GM12891 (cell line): ENCODE measurements at regions not wholly inside any gene's neighbourhood (a gene's known extent, or its start where the extent isn't known, plus 50 kb on each side); places are given as distances from the start of the nearest gene placed in this dataset.
"Not testable (repeated sequence)": the region's sequence is repeated elsewhere in the genome, so short reads cannot be mapped to it uniquely, and the experiment has no call there.

Source experiments
- DNase-seq: peaks from one replicate; pipeline ENCODE4 v3.0.0; 2011; ENCODE audit warnings: low spot score; ENCODE audit not compliant: insufficient read length
- FAIRE-seq: peaks from 2 replicates; lab custom pipeline; 2011; peaks lifted over from hg19 to GRCh38; lab: Jason Lieb, UNC
- PAX5 ChIP-seq: IDR thresholded peaks from 2 replicates; pipeline ENCODE4 v1.6.1; 2011; ENCODE audit warnings: low read length, moderate library complexity, mild to moderate bottlenecking; ENCODE audit not compliant: insufficient read depth, severe bottlenecking
- POLR2A ChIP-seq: IDR thresholded peaks from 2 replicates; pipeline ENCODE4 v1.6.1; 2011; ENCODE audit warnings: low read depth, low read length, control low read depth
- POLR2AphosphoS5 ChIP-seq: IDR thresholded peaks from 2 replicates; pipeline ENCODE4 v1.6.1; 2011; ENCODE audit warnings: low read depth, low read length, control low read depth
- POU2F2 ChIP-seq: IDR thresholded peaks from 2 replicates; pipeline ENCODE4 v1.6.1; 2011; ENCODE audit warnings: low read depth, mild to moderate bottlenecking, control low read depth, low read length, moderate library complexity
- SPI1 ChIP-seq: IDR thresholded peaks from 2 replicates; pipeline ENCODE4 v1.6.1; 2011; ENCODE audit warnings: low read depth, low read length, control low read depth
- TAF1 ChIP-seq: IDR thresholded peaks from 2 replicates; pipeline ENCODE4 v1.6.1; 2011; ENCODE audit warnings: low read depth, low read length, control low read depth

DNA sequence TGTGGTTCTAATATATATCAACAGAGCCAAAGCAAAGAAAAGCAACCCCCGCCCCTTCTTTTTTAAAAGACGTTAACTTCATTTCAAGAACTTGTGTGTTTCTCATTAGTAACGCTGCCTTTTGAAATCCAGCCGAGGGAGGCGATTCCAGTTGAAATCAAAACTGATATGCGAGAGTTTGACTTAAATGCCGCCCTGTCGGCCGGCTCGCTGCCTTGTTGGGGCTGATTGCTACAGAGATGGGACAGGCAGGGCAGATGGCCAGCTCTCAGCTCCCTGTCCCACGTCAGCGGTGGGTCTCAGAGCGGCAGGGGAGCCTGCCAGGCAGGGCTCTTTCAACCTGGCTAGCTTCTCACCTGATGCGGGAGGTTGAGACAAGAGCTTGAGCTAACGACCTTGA, 51.9 kb upstream of the ALX4 start:
- TF ChIP-seq POLR2A, result no peak
- TF ChIP-seq TAF1, result no peak
- no peak for TF ChIP-seq POU2F2
- no peak for TF ChIP-seq PAX5
- TF ChIP-seq SPI1, result no peak
- TF ChIP-seq POLR2AphosphoS5, result no peak
- DNase-seq, result no peak
- FAIRE-seq, result no peak

DNA sequence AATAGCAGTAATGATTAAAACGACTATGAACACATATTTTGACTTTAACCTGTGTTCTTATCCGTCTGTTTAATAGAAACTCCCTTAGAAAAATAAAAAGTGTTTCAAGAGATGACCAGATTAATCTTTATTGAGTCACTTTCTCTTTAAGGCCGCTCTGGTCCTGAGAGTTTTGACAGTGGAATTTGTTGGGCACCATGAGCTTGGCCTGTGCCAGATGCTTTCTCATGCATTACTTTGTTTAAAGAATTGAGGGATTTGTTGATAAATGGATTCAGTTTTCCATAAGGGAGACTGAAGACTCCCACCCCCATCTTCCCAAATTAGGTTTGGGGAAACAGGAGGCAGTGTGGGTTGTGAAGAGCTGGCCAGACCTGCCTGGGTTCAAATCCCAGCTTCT, 53.2 kb upstream of the ALX4 start:
- TF ChIP-seq PAX5 (no peak), POLR2A (no peak), POLR2AphosphoS5 (no peak), TAF1 (no peak), POU2F2 (no peak), SPI1 (no peak)
- FAIRE-seq, result no peak
- DNase-seq, result no peak

DNA sequence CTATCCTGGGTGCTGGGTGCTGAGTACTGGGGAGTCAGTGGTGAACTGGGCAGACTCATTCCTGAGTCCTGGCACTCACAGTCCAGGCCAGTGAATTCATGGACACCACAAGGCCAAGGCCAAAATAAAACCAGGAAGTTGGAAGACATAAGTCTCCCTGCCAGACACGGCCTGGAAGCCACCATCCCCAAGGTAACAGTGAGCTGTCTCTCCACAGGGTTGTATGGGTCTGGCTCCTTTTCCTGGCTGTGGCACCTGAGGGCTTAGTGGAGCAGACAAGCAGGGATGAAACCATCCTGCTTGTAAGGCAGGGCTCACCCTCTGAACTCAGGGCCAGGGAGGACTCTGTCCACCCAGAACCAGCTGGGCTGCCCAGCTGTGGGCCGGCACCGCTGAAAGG, 54.7 kb upstream of the ALX4 start:
- no peak for TF ChIP-seq POLR2A
- TF ChIP-seq TAF1, result no peak
- no peak for TF ChIP-seq SPI1
- TF ChIP-seq POLR2AphosphoS5, result no peak
- TF ChIP-seq PAX5, result no peak
- TF ChIP-seq POU2F2, result no peak
- FAIRE-seq (no peak), DNase-seq (no peak)

DNA sequence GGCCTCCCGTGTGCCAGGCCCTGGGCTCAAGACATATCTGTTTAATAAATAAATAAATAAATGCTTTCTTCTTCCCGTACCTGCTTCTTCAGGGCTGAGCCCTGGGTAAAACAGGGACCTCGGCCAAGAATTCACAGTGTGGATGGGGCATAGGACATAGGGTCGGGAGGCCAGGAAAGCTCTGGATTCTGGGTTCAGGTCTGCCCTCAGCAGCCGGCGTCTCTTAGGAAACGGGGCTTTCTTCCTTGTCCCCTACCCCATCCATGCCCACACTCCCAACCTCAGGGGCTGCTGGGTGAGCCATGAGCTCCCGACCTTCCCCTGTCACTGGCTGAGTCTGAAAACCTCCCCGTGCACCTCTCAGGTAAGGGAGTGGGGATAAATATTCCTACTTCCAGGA, 55.7 kb upstream of the ALX4 start:
- no peak for DNase-seq
- no peak for FAIRE-seq
- TF ChIP-seq SPI1, result no peak
- no peak for TF ChIP-seq POU2F2
- TF ChIP-seq POLR2AphosphoS5, result no peak
- TF ChIP-seq PAX5, result no peak
- no peak for TF ChIP-seq POLR2A
- no peak for TF ChIP-seq TAF1

DNA sequence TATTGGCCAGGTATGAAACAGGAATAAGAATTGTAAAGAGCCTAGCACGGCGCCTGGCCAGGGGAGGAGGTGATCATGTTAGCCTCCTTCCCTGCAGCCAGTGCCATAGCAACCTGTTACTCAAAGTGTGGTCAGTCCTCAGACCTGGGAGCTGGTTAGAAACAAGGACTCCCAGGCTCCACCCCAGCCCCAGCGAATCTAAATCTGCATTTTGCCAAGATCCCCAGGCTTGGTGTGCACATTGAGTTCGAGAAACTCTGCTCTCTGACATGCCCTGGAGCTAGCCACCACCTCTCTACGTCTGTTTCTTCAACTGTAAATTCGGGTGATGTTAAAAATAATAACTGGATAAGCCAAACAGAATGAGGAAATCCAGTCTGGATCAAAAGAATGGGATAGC, 56.1 kb upstream of the ALX4 start:
- no peak for TF ChIP-seq PAX5
- no peak for TF ChIP-seq POLR2A
- TF ChIP-seq POU2F2, result no peak
- TF ChIP-seq SPI1, result no peak
- no peak for FAIRE-seq
- no peak for DNase-seq

DNA sequence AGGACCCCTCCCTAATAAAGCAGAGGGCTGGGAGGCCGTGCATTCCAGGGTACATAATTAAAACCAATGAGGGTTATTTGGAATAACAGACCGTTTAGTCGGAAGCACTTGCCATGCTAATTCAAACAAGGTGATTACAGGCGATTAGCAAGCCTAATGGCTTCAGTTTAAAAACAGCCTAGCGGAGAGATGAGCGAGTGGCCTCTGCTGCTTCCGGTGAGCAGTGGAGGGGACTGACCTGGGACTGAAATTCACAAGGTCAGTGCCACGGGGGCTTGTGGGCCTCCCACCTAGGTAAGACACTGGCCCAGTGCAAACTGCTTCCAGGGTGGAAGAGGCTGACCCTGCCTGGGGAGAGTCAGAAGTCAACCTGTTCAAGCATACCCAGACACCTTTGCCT, 56.8 kb upstream of the ALX4 start:
- no peak for TF ChIP-seq TAF1
- TF ChIP-seq PAX5, result no peak
- no peak for TF ChIP-seq POU2F2
- no peak for TF ChIP-seq POLR2AphosphoS5
- TF ChIP-seq SPI1, result no peak
- no peak for TF ChIP-seq POLR2A
- no peak for DNase-seq
- FAIRE-seq, result no peak

DNA sequence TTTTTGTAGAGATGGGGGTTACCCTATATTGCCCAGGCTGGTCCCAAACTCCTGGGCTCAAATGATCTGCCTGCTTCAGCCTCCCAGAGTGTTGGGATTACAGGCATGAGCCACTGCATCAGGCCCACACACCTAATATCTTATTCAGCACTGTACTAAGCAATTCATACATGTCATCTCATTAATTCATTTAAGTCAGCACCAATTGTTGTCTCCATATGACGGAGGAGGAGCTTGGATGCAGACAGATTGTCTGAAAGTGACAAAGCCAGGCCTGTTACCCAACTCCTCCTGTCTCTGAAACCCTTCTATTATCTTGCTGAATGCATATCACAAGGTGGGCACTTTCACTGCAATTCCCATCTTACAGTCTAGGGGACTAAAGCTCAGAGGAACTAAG, 57.5 kb upstream of the ALX4 start:
- TF ChIP-seq PAX5, result no peak
- no peak for TF ChIP-seq SPI1
- no peak for TF ChIP-seq POLR2AphosphoS5
- TF ChIP-seq POLR2A, result no peak
- TF ChIP-seq TAF1, result no peak
- TF ChIP-seq POU2F2, result no peak
- no peak for FAIRE-seq
- DNase-seq, result no peak

DNA sequence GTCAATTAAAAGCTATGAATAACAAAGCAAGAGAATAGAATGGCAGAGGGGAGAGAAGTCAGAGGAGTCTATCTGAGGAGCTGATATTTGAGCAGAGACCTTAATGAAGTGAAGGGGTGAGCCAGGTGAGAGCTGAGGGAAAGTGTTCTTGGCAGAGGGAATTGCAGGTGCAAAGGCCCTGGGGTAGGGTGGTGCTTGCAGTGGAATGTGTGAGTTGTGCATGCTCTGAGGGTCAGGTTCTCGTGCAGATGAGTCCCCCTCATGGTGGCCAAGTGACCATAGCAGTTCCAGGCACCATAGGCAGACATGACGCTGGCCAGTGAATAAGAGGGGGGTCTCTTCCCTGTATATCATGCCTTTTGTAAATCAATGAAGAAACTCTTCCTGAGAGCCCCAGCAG, 58.9 kb upstream of the ALX4 start:
- no peak for TF ChIP-seq PAX5
- no peak for TF ChIP-seq POU2F2
- TF ChIP-seq POLR2A, result no peak
- no peak for TF ChIP-seq SPI1
- no peak for TF ChIP-seq POLR2AphosphoS5
- no peak for TF ChIP-seq TAF1
- no peak for FAIRE-seq
- no peak for DNase-seq

DNA sequence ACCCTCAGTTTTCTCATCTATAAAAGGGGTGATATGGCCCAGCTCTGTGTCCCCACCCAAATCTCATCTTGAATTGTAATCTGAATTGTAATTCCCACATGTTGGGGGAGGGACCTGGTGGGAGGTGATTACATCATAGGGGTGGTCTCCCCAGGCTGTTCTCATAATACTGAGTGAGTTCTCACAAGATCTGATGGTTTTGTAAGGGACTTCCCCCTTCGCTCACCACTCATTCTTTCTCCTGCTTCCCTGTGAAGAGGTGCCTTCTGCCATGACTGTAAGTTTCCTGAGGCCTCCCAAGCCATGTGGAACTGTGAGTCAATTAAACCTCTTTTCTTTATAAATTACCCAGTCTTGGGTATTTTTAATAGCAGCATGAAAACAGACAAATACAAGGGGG, 61.1 kb upstream of the ALX4 start:
- DNase-seq, FAIRE-seq: not testable (repeated sequence)

DNA sequence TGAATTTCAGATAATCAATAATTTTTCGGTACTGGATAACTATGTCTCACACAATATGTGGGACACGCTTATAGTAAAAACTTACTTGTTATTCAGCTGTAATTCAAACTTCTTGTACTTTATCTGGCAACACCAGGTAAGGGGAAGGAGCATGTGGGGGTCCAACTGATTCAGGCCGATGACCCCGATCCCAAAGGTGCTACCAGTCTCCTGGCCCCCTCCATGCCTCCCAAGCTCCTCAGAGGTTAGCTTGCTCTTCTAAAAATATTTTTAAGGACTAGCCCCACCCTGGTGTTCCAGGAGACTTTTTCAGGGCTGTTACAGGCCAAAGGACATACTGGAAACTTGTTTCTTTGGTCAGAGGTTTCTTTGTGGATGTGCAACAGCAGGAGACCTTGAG, 61.8 kb upstream of the ALX4 start:
- no peak for DNase-seq
- FAIRE-seq, result no peak
- TF ChIP-seq POU2F2 (no peak), POLR2AphosphoS5 (no peak), TAF1 (no peak), SPI1 (no peak), POLR2A (no peak), PAX5 (no peak)

DNA sequence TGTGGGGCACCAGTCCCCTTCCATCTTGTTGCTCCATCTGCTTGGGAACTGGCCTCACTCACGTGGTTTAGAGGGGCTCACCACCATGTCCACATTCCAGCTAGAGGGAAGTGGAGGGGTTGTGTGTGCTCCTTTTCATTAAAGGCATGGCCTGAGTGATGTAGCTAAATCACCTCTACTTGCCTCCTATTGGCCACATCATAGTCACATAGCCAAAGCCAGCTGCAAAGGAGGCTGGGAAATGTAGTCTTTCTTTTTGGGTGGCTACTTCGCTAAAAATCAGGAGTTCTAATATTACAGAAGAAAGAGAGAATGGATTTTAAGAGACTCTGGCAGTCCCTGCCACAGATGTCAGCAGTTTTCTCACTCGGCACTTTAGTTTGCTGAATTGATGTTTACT, 63.0 kb upstream of the ALX4 start:
- TF ChIP-seq TAF1 (no peak), SPI1 (no peak), POLR2AphosphoS5 (no peak), PAX5 (no peak), POU2F2 (no peak), POLR2A (no peak)
- FAIRE-seq (no peak), DNase-seq (no peak)
